Psoas muscle (tissue), 7 donors: ENCODE measurements at regions not wholly inside any gene's neighbourhood (a gene's known extent, or its start where the extent isn't known, plus 50 kb on each side); places are given as distances from the start of the nearest gene placed in this dataset.

Experiments used
- ATAC-seq, 4 donors: fragments of 200-7000 bp; cut with Tn5 transposase; one replicate each; pipeline ENCODE4 v1.9.1; 2020; ENCODE audit warnings: moderate library complexity in 3 of 4, mild to moderate bottlenecking in 2 of 4
- DNase-seq, 2 donors: peaks; one replicate each; pipeline ENCODE4 v3.0.0-alpha.2; 2020
- H3K27ac ChIP-seq: fragments of 200-600 bp; one replicate; pipeline ENCODE4 v1.8.0; 2022
- H3K27me3 ChIP-seq, 3 donors: fragments of 200-600 bp in 1 of 3; one replicate each; pipeline versions ENCODE4 v1.6.1 to v1.8.0; 2013 to 2022; ENCODE audit warnings: low read length in 2 of 3, mild to moderate bottlenecking in 2 of 3, moderate library complexity in 1 of 3; ENCODE audit not compliant: insufficient read depth in 3 of 3
- H3K36me3 ChIP-seq, 2 donors: fragments of 200-600 bp in 1 of 2; one replicate each; pipeline versions ENCODE4 v1.6.1 to v1.8.0; 2013 to 2022; ENCODE audit warnings: low read depth in 1 of 2, mild to moderate bottlenecking in 1 of 2, moderate library complexity in 1 of 2; ENCODE audit not compliant: insufficient read depth in 1 of 2
- H3K4me1 ChIP-seq: fragments of 200-600 bp; one replicate; pipeline ENCODE4 v1.8.0; 2022
- H3K4me3 ChIP-seq: fragments of 200-600 bp; one replicate; pipeline ENCODE4 v1.8.0; 2022; ENCODE audit warnings: mild to moderate bottlenecking
- H3K9me3 ChIP-seq: fragments of 200-600 bp; one replicate; pipeline ENCODE4 v1.8.0; 2022
- CTCF ChIP-seq: fragments of 200-600 bp; IDR thresholded peaks from one replicate; pipeline ENCODE4 v1.8.0; 2022; ENCODE audit warnings: antibody characterized with exemption
- WGBS, 3 donors: extraction: QIAGEN DNeasy Blood & Tissue Kit; methylation state at CpG; one replicate each; pipeline versions ENCODE4 v1.1.6 to v1.1.7; 2013; 5-methylcytosine and 5-hydroxymethylcytosine counted together
- intact Hi-C, 2 donors: fragments of 100-400 bp; cut with DNase I; formaldehyde crosslinking; loops; one replicate each; pipeline versions ENCODE4 v1.11.0 to v1.14.2; 2022
- donor health status: healthy with polysubstance abuse.
- donor health status: DM: no; HTN: no; CAD: no; lungs with moderate emphysema.
- donor health status: Bipolar disorder and iron deficiency.
- donor health status: healthy.
- donor health status: DM: yes; HTN: yes; CAD: no.
- donor health status: DM: no; HTN: no; CAD: no.
- donor health status: DM: yes; HTN: yes; CAD: no.

DNA sequence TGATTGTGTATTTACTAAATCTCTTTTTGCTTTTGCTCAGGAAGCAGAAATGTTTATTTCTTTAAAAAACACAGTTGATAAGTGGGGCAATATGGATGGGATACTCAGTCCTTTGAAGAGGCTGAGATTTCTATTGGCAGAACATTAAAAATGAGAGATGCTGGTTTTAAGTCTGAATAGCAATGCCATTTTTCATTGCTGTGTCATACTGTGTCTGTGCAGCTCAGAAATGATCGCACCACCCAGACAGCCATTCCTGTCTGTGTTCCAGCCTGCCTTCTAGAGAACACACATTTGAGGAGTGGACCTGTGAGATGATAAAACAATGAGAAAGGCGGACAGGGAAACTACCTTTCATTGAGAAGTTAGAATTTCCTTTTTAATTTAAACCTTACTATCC is 231.2 kb upstream of the USP24 start:
- ATAC-seq (no peak), DNase-seq (no peak)
- Histone ChIP-seq H3K36me3 (no peaks in the 10 kb centered on the region), H3K27me3 (no peaks in the 10 kb centered on the region), H3K9me3 (peaks cover 6% of the 10 kb centered on the region), H3K4me1 (peaks cover 6% of the 10 kb centered on the region), H3K4me3 (no peak overlapping the region), H3K27ac (no peak overlapping the region)
- 89 to 96% (median 95%) methylated on average over 2 of the region's 2 CpGs for WGBS, 3 donors
- TF ChIP-seq CTCF = no peak
- intact Hi-C loops = no loop called here

DNA sequence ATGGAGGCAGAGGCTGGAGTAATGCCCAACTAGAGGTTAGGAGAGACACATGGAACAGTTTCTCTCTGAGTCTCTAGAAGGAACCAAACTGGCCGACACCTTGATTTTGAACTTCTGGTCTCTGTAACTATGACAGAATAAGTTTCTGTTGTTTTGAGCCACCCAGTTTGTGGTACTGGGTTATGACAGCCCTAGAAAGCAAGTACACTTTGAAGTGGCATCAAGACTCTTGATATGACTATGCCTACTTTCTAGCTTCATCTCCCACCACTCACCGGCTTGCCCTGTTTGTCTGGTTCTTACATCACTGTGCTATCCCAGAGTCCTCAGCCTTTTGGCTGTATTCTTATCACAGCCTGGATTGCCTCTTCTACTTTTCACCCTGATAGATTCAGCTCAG is 230.3 kb upstream of the USP24 start:
- Histone ChIP-seq H3K4me3 (no peak overlapping the region), H3K27me3 (no peaks in the 10 kb centered on the region), H3K9me3 (peaks cover under 1% of the 10 kb centered on the region), H3K27ac (no peak overlapping the region), H3K36me3 (no peaks in the 10 kb centered on the region), H3K4me1 (peaks cover 6% of the 10 kb centered on the region)
- DNase-seq = no peak
- WGBS, 3 donors = 95 to 100% (median 98%) methylated on average over 2 of the region's 2 CpGs
- ATAC-seq = no peak
- intact Hi-C loops = no loop called here
- no peak for TF ChIP-seq CTCF

DNA sequence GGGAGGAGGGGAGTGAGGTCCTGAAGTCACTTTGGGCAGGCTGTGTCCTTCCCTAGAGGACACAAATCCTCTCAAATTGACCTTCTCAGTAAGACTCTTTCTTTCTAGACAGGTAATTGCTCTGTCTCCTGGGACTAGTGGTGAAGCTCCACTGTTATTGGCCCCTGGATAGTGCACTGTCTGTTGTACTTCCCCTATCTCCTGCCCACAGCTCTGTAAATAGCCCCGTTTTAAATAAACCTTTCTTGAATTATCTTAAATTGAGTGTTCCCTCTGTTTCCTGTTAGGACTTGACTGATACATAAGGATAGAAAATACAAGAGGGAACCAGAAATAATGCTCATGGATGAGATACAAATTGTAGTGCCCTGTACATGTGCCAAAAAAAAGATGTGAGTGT is 229.5 kb upstream of the USP24 start:
- intact Hi-C loops = no loop called here
- no peaks in the 10 kb centered on the region for H3K27me3 ChIP-seq
- TF ChIP-seq CTCF = no peak
- H3K4me1 ChIP-seq = peaks cover 6% of the 10 kb centered on the region
- no peaks in the 10 kb centered on the region for H3K36me3 ChIP-seq
- no peak overlapping the region for H3K4me3 ChIP-seq
- WGBS, 3 donors = 87 to 90% (median 88%) methylated on average over 1 of the region's 1 CpG
- ATAC-seq (no peak), DNase-seq (no peak)
- H3K9me3 ChIP-seq = no peaks in the 10 kb centered on the region
- H3K27ac ChIP-seq = peak overlapping the region; percentile 65

- Histone ChIP-seq H3K4me3 (no peak overlapping the region), H3K9me3 (no peaks in the 10 kb centered on the region), H3K36me3 (no peaks in the 10 kb centered on the region), H3K27ac (peak overlapping the region; percentile 65), H3K4me1 (peaks cover 6% of the 10 kb centered on the region), H3K27me3 (no peaks in the 10 kb centered on the region)
- 14 to 31% (median 29%) methylated on average over 7 of the region's 7 CpGs for WGBS, 3 donors
- peak; percentile 98 to 99 (median 98) for ATAC-seq
- intact Hi-C loops = no loop called here
- no peak for TF ChIP-seq CTCF
- peak; percentile 87 to 90 for DNase-seq
Measured at GRCh38 chr1:55443175-55443915, 228.2 kb upstream of the USP24 start.

DNA sequence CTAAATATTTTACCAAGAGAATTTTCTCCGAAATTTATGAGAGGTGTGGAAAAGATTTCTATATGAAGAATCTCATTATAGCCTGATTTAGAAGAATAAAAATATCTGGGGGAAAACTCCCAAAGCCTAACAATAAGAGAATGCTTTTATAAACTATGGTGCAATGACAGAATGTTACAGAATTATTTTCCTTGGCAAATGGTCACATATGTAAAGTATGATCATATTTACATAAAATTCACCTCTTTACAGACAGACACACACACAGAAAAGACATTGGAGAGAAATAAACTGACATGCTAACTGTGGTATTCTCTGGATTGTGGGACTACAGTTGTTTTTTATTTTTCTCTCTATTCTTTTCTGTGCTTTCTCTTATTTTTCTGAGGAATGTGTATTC is 226.3 kb upstream of the USP24 start:
- no peak for ATAC-seq
- TF ChIP-seq CTCF = no peak
- DNase-seq = no peak
- Histone ChIP-seq H3K36me3 (no peaks in the 10 kb centered on the region), H3K27me3 (no peaks in the 10 kb centered on the region), H3K4me3 (no peak overlapping the region), H3K4me1 (peaks cover 6% of the 10 kb centered on the region), H3K27ac (no peak overlapping the region), H3K9me3 (no peaks in the 10 kb centered on the region)
- WGBS, 3 donors = 83 to 95% (median 85%) methylated on average over 1 of the region's 1 CpG
- intact Hi-C loops = no loop called here
